NCI-H82 (cell line): ENCODE measurements at regions not wholly inside any gene's neighbourhood (a gene's known extent, or its start where the extent isn't known, plus 50 kb on each side); places are given as distances from the start of the nearest gene placed in this dataset.
"Not testable (repeated sequence)": the region's sequence is repeated elsewhere in the genome, so short reads cannot be mapped to it uniquely, and the experiment has no call there.

Experiments used
- DNase-seq: peaks from one replicate; lab custom pipeline; 2025; lab: John Stamatoyannopoulos, UW

DNA sequence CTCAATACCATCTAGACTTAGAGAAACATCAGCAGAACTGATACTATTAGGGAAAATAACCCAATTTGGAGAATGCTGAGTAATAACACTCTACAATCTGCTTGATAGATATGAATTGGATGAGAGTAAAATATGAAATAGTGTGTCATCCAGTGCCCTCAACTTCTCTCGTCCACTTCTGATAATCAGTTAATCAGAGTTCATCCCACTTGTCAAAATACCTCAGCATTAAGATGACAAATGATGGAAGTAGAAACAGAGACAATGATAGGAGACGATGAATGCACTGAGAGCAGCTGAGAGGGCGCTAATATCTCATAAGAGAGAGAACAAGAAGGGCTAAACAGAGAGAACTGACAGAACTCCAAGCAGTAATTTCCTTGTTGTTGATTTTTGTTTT is 699.6 kb downstream of the EPHA7 start:
- DNase-seq = no peak

DNA sequence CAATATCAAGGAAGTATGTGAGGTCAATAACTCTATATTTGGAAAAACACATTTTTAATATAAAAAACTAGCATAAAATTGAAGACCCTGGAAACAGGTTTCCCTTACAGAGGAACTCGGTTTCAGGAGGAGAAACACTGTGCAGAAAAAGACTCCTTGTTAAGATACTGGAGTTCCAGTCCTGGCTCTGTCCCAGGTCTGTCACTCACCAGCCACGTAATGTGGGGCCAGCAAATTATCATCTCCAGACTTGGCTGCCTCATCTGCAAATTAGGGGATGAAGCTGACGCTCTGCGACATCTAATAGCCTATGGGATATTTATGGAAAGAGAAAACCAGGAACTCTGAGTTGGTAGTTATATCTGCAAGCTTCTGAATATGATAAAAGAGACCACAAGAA is 702.7 kb downstream of the EPHA7 start:
- DNase-seq = no peak

DNA sequence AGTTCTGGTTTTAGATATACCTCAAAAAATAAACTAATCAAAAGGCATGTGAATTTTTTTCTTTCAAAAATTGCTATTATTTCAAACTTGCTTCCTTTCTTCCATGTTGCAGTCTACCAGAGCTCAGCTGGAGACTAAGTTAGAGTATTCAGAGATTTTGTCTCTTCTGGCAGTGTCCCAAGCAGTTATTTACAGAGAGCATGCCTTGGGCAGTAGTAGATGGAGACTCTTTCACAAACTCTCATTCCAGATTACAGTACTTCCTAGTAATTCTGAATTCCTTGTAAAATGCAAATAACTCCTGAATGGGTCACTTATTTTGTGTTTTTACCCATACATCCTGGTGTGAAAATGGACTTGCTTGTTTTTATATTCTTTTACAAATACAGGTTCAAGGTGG is 703.4 kb downstream of the EPHA7 start:
- DNase-seq = no peak

DNA sequence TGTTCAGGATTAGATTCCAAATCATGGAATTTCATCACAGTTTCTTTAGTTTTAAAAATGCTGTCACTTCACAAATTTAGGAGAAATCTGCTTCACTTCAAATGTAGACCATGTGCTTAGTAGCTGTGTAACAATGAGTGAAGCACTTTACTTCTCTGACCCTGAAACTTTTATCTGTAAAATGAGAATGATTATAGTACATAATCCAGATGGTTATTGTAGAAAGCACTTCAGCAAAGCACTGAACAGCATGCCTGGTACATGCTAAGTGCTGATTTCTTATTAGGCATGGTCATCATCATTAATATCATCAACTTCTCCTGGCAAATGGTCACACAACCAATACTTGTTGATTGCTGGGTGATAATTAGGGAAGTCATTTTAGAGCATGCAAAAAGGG is 705.0 kb downstream of the EPHA7 start:
- no peak for DNase-seq

GRCh38 chr6:92710048-92710447 is 709.3 kb downstream of the EPHA7 start:
- no peak for DNase-seq

- DNase-seq = no peak
Measured at GRCh38 chr6:92708945-92709344, 710.4 kb downstream of the EPHA7 start.

DNA sequence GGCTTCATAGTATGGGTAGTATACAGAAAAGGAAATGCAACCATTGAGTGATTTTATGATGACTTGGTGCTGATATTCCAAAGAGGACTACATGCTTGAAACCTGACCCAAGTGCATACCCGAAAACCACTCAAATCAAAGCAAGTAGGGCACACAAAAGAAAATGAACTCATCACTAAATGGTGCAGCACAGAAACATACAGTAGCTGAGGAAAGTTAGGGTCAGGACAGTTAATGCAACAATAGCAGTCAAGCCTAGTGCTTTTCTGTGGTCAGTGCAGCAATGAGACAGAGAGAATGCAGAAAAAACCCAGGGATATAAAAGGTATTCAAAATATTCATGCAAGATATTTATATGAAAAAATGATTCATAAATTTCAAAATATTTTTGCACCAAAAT is 711.1 kb downstream of the EPHA7 start:
- DNase-seq = no peak

DNA sequence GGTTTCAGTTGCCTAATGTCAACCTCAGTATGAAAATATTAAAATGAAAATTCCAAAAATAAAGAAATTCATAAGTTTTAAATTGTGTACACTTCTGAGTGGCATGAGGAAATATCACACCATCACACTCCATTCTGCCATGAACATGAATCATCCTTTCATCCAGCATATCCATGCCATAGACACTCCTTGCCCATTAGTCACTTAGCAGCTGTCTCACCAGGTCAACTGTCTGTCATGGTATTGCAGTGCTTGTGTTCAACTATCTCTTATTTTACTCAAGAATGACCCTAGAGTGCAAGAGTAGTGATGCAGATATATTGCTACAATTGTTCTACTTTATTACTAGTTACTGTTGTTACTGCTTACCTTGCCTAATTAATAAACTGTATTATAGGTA is 712.4 kb downstream of the EPHA7 start:
- no peak for DNase-seq

- DNase-seq = no peak
Measured at GRCh38 chr6:92701425-92702096, 717.8 kb downstream of the EPHA7 start.

GRCh38 chr6:92700411-92700810 is 718.9 kb downstream of the EPHA7 start:
- DNase-seq = no peak

DNA sequence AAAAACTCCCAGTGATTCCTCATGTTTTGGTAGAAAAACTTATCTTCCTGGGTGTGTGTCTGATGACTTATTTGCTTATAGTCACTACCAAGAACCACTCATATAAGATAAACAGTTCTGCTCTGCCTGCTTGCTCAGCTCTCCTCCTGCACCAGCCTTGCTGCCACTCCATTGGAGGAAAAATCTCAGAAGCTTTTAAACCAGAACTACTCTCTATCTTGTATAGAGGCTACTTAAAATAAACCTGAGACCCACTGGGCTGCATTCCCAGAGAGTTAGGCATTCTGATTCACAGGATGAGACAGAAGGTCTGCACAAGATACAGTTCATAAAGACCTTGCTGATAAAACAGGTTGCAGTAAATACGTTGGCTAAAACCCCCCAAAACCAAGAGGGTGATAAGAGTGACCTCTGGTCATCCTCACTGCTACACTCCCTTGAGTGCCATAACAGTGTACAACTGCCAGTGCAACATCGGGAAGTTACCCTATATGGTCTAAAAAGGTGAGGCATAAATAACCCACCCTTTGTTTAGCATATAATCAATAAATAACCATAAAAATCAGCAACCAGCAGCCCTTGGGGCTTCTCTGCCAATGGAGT is 728.3 kb downstream of the EPHA7 start:
- DNase-seq = no peak

DNA sequence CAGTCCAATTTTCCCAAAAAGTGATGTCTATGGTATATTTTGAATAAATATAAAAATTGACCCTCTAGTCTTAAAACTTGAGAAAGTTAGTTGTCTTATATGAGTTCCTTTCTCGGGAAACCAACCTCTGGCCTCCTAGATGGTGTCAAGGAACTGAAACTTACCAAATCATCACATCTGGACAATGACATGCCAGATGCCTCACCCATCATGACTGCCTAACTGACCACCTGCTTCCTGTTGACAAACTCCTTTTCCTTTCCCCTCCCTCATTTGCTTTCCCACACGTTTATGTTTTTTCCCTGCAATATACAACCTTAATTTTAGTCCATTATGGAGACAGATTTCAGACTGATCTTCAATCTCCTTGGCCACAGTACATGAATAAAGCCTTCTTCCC is 731.0 kb downstream of the EPHA7 start:
- DNase-seq = no peak

DNA sequence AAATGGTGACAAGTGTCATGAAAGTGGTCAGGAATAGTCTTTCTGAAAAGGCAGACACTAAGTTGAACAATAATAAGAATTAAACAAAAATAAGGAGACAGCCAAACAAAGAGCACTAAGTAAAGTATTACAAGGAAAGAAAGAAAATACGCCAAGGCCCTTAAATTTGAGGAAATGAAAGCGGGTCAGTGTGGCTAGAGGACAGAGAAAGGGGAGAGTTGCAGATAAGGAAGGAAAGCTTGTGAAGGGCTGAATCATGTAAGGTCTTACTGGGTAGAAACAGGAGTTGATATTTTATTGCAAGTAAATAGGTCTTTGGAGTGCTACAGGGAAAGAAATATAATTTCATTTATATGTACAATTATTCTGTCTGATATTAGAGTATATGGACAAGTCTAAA is 732.1 kb downstream of the EPHA7 start:
- DNase-seq = no peak

GRCh38 chr6:92684386-92684785 is 735.0 kb downstream of the EPHA7 start:
- DNase-seq = no peak

DNA sequence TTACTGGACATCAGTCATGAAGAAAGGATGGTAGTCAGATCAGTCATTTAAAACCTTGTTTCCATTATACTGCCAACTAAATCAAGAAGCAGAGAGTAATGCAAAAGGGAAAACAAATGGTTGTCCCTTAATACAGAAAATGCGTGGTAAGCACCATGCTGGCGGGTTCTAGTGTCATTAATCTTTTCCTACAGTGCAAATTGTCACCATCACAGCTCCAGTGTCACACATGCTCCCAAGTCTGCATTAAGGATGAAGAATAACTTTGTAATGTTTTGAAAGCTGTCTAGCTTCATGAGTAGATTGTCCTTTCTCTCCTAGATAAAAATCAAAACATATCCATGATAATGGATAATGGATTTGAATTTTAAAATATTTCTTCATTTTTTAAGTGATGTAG is 735.6 kb downstream of the EPHA7 start:
- no peak for DNase-seq

GRCh38 chr6:92682516-92683398 is 736.6 kb downstream of the EPHA7 start:
- DNase-seq = no peak

GRCh38 chr6:92681401-92681800 is 738.0 kb downstream of the EPHA7 start:
- no peak for DNase-seq

GRCh38 chr6:92671462-92671861 is 747.9 kb downstream of the EPHA7 start:
- not testable (repeated sequence) for DNase-seq

GRCh38 chr6:92667843-92668242 is 751.5 kb downstream of the EPHA7 start:
- no peak for DNase-seq

GRCh38 chr6:92648364-92649086 is 770.8 kb downstream of the EPHA7 start:
- peak; percentile 25 for DNase-seq

GRCh38 chr6:92647630-92648029 is 771.7 kb downstream of the EPHA7 start:
- no peak for DNase-seq

- peak; percentile 29 for DNase-seq
Measured at GRCh38 chr6:92644104-92644791, 775.1 kb downstream of the EPHA7 start.
